ENCODE measurements at regions not wholly inside any gene's neighbourhood (a gene's known extent, or its start where the extent isn't known, plus 50 kb on each side); places are given as distances from the start of the nearest gene placed in this dataset.

DNA sequence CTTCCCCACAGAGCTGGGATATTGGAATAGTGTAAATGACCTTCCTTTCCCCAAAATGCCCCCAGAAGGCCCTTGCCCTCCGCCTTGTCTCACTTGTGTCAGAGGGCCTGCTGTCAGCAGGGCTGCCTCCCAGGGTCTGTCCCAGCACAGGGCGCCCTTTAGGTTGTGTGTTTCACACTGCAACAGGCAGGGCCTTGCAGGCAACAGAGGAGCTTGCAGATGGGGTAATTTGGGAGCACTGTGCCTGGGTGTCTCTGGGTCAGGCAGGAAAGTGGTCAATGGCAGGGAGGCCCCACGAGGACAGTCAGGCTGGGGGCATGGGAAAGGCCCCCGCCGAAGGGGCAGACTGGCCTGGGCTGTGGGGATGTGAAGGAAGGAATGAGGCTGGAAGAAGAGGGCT is 130.7 kb downstream of the ASB1 start:
- H3K4me2 ChIP-seq = no peak overlapping the region
- no peaks in the 10 kb centered on the region for H3K79me2 ChIP-seq (ENCODE audit: insufficient read depth)
- no peak for DNase-seq
- H3K36me3 ChIP-seq (replicated peaks in 1 of 2; ENCODE audit: control insufficient read depth in 1 of 2, insufficient read depth in 2 of 2, low read length in 1 of 2) = no peaks in the 10 kb centered on the region
- no peaks in the 10 kb centered on the region for H3K4me1 ChIP-seq (ENCODE audit: control insufficient read depth in 1 of 2, insufficient read depth in 2 of 2, low read depth in 1 of 2, low read length in 1 of 2)
- CTCF ChIA-PET = interaction anchor here (0.7 to 1.8 kb wide), 3 partner anchors 16 to 549 kb away, joined by 3 to 7 read pairs (median 3); no protein-coding TSS in a partner anchor
- no peaks in the 10 kb centered on the region for H3K27me3 ChIP-seq (ENCODE audit: insufficient read depth)
- no peaks in the 10 kb centered on the region for H4K20me1 ChIP-seq (ENCODE audit: insufficient read depth)
- H2AFZ ChIP-seq (ENCODE audit: low read depth) = no peak overlapping the region
- H3K4me3 ChIP-seq (ENCODE audit: low read depth in 2 of 2, low read length in 1 of 2) = no peak overlapping the region
- no peaks in the 10 kb centered on the region for H3K9me2 ChIP-seq
- no peak overlapping the region for H3K9ac ChIP-seq
- H3K9me3 ChIP-seq = no peaks in the 10 kb centered on the region
- no peaks in the 10 kb centered on the region for H3F3A ChIP-seq (replicated peaks; ENCODE audit: insufficient read depth)
- TF ChIP-seq, protein P1, sequence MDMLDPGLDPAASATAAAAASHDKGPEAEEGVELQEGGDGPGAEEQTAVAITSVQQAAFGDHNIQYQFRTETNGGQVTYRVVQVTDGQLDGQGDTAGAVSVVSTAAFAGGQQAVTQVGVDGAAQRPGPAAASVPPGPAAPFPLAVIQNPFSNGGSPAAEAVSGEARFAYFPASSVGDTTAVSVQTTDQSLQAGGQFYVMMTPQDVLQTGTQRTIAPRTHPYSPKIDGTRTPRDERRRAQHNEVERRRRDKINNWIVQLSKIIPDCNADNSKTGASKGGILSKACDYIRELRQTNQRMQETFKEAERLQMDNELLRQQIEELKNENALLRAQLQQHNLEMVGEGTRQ (IDR thresholded peaks at IDR 0.05; ENCODE audit: borderline replicate concordance, low read depth, low read length) = no peak
- TF ChIP-seq TCF12 (IDR thresholded peaks at IDR 0.05) = no peak
- no peak for TF ChIP-seq EZH2phosphoT487 (IDR thresholded peaks at IDR 0.05; ENCODE audit: borderline replicate concordance, low read depth)
- TF ChIP-seq, protein P2, sequence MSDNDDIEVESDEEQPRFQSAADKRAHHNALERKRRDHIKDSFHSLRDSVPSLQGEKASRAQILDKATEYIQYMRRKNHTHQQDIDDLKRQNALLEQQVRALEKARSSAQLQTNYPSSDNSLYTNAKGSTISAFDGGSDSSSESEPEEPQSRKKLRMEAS (IDR thresholded peaks at IDR 0.05; ENCODE audit: low read depth) = no peak
- no peak for TF ChIP-seq CHD2 (IDR thresholded peaks at IDR 0.05; ENCODE audit: low read length, partially characterized antibody)
- TF ChIP-seq EP300 (IDR thresholded peaks at IDR 0.05; ENCODE audit: borderline replicate concordance in 1 of 2, low read depth in 1 of 2, low read length in 1 of 2) = no peak
- TF ChIP-seq NFIC (IDR thresholded peaks at IDR 0.05; ENCODE audit: borderline replicate concordance) = no peak
- no peak overlapping the region for H3K27ac ChIP-seq (ENCODE audit: low read depth in 2 of 2, low read length in 1 of 2)
- 83% methylated on average over 2 of the region's 5 CpGs for WGBS (ENCODE audit: low lambda C conversion rate)
- POLR2A ChIA-PET = no interaction called here

DNA sequence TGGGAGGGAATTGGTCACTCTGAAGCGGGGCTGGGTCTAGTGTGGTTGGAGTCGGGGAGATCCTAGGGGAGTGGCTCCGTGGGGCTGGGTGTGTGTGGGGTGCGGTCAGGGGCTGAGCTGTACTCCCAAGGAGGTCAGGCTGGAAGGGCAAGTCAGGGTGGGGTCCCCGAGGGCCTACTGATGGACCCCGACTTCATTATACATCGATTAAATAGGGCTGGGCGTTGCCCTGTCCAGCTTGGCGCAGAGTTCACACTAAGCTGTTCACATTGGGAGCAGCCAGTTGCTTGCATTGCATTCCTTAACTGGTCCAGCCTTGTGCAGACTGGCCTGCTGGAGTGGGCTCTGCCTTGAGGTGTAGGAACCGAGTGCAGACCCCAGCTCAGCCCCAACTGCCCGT is 131.2 kb downstream of the ASB1 start:
- Histone ChIP-seq H3K36me3 (replicated peaks in 1 of 2; ENCODE audit: control insufficient read depth in 1 of 2, insufficient read depth in 2 of 2, low read length in 1 of 2) (no peaks in the 10 kb centered on the region), H3K27ac (ENCODE audit: low read depth in 2 of 2, low read length in 1 of 2) (no peak overlapping the region), H4K20me1 (ENCODE audit: insufficient read depth) (no peaks in the 10 kb centered on the region), H3K27me3 (ENCODE audit: insufficient read depth) (no peaks in the 10 kb centered on the region), H3K4me1 (ENCODE audit: control insufficient read depth in 1 of 2, insufficient read depth in 2 of 2, low read depth in 1 of 2, low read length in 1 of 2) (no peaks in the 10 kb centered on the region), H3K9me2 (no peaks in the 10 kb centered on the region), H3F3A (replicated peaks; ENCODE audit: insufficient read depth) (no peaks in the 10 kb centered on the region), H2AFZ (ENCODE audit: low read depth) (no peak overlapping the region), H3K79me2 (ENCODE audit: insufficient read depth) (no peaks in the 10 kb centered on the region), H3K4me3 (ENCODE audit: low read depth in 2 of 2, low read length in 1 of 2) (no peak overlapping the region), H3K4me2 (no peak overlapping the region), H3K9me3 (no peaks in the 10 kb centered on the region), H3K9ac (no peak overlapping the region)
- POLR2A ChIA-PET = no interaction called here
- DNase-seq = no peak
- TF ChIP-seq SIN3A (IDR thresholded peaks at IDR 0.05; ENCODE audit: borderline replicate concordance, low read depth, low read length) = no peak
- TF ChIP-seq, protein P3, sequence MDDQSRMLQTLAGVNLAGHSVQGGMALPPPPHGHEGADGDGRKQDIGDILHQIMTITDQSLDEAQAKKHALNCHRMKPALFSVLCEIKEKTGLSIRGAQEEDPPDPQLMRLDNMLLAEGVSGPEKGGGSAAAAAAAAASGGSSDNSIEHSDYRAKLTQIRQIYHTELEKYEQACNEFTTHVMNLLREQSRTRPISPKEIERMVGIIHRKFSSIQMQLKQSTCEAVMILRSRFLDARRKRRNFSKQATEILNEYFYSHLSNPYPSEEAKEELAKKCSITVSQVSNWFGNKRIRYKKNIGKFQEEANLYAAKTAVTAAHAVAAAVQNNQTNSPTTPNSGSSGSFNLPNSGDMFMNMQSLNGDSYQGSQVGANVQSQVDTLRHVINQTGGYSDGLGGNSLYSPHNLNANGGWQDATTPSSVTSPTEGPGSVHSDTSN (IDR thresholded peaks at IDR 0.05) = no peak
- no peak for TF ChIP-seq GATA2 (CRISPR knock-in tag; IDR thresholded peaks at IDR 0.05)
- TF ChIP-seq MEF2A (IDR thresholded peaks at IDR 0.05; ENCODE audit: borderline replicate concordance, low read depth) = no peak
- TF ChIP-seq FOXM1 (IDR thresholded peaks at IDR 0.05; ENCODE audit: low read depth) = no peak
- TF ChIP-seq, protein P4, sequence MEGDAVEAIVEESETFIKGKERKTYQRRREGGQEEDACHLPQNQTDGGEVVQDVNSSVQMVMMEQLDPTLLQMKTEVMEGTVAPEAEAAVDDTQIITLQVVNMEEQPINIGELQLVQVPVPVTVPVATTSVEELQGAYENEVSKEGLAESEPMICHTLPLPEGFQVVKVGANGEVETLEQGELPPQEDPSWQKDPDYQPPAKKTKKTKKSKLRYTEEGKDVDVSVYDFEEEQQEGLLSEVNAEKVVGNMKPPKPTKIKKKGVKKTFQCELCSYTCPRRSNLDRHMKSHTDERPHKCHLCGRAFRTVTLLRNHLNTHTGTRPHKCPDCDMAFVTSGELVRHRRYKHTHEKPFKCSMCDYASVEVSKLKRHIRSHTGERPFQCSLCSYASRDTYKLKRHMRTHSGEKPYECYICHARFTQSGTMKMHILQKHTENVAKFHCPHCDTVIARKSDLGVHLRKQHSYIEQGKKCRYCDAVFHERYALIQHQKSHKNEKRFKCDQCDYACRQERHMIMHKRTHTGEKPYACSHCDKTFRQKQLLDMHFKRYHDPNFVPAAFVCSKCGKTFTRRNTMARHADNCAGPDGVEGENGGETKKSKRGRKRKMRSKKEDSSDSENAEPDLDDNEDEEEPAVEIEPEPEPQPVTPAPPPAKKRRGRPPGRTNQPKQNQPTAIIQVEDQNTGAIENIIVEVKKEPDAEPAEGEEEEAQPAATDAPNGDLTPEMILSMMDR (IDR thresholded peaks at IDR 0.05) = no peak
- TF ChIP-seq RCOR1 (IDR thresholded peaks at IDR 0.05; ENCODE audit: low read length) = no peak
- CTCF ChIA-PET = interaction anchor here (0.7 to 1.8 kb wide), 4 partner anchors 15 to 548 kb away, joined by 3 to 8 read pairs (median 5); no protein-coding TSS in a partner anchor
- 60% methylated on average over 1 of the region's 11 CpGs for WGBS (ENCODE audit: low lambda C conversion rate)

All from SK-N-SH (cell line).